Activated CD4-positive, alpha-beta T cell treated with anti-CD3 and anti-CD28 coated beads, Interleukin-2, amount 50 U/mL, for 4 hours (primary cell): ENCODE measurements at regions not wholly inside any gene's neighbourhood (a gene's known extent, or its start where the extent isn't known, plus 50 kb on each side); places are given as distances from the start of the nearest gene placed in this dataset.

Source experiments
- DNase-seq, 2 experiments: peaks; one replicate each; pipeline ENCODE4 v3.0.0-alpha.2; 2020

GRCh38 chr5:159385536-159385935, 55.2 kb upstream of the IL12B start:
- no peak for DNase-seq

- no peak for DNase-seq
These were observed 55.9 kb upstream of the IL12B start for GRCh38 chr5:159386028-159386711.

- DNase-seq: no peak
These were observed 62.6 kb upstream of the IL12B start for GRCh38 chr5:159392871-159393270.

GRCh38 chr5:159393854-159394274, 63.6 kb upstream of the IL12B start:
- DNase-seq: no peak

GRCh38 chr5:159395202-159395601, 64.9 kb upstream of the IL12B start:
- DNase-seq: no peak

GRCh38 chr5:159398936-159399335, 68.6 kb upstream of the IL12B start:
- no peak for DNase-seq

GRCh38 chr5:159400476-159400875, 70.2 kb upstream of the IL12B start:
- no peak for DNase-seq

GRCh38 chr5:159402311-159402710, 72.0 kb upstream of the IL12B start:
- no peak for DNase-seq

- no peak for DNase-seq
These were observed 72.6 kb upstream of the IL12B start for GRCh38 chr5:159402856-159403255.

GRCh38 chr5:159403906-159404681, 73.8 kb upstream of the IL12B start:
- no peak for DNase-seq

GRCh38 chr5:159405611-159406031, 75.3 kb upstream of the IL12B start:
- no peak for DNase-seq

GRCh38 chr5:159406571-159406970, 76.3 kb upstream of the IL12B start:
- no peak for DNase-seq

- DNase-seq: no peak
These were observed 79.5 kb upstream of the IL12B start for GRCh38 chr5:159409801-159410200.

- no peak for DNase-seq
These were observed 80.2 kb upstream of the IL12B start for GRCh38 chr5:159410480-159410879.

GRCh38 chr5:159411115-159411514, 80.8 kb upstream of the IL12B start:
- DNase-seq: no peak

GRCh38 chr5:159412284-159413046, 82.2 kb upstream of the IL12B start:
- DNase-seq: peak; percentile 43 to 46

- no peak for DNase-seq
These were observed 83.7 kb upstream of the IL12B start for GRCh38 chr5:159414021-159414420.

GRCh38 chr5:159415301-159415937, 85.1 kb upstream of the IL12B start:
- no peak for DNase-seq

GRCh38 chr5:159416438-159416837, 86.2 kb upstream of the IL12B start:
- DNase-seq: no peak

GRCh38 chr5:159417170-159417569, 86.9 kb upstream of the IL12B start:
- DNase-seq: no peak

- DNase-seq: no peak
These were observed 89.3 kb upstream of the IL12B start for GRCh38 chr5:159419576-159419975.

GRCh38 chr5:159420940-159421339, 90.7 kb upstream of the IL12B start:
- DNase-seq: no peak

GRCh38 chr5:159422361-159422760, 92.1 kb upstream of the IL12B start:
- DNase-seq: no peak
